IMR-90 (cell line): ENCODE measurements at regions not wholly inside any gene's neighbourhood (a gene's known extent, or its start where the extent isn't known, plus 50 kb on each side); places are given as distances from the start of the nearest gene placed in this dataset.

ENCODE experiments used
- ATAC-seq: fragments of 200-7000 bp; cut with Tn5 transposase; 2 replicates; pipeline ENCODE4 v1.9.1; 2020; ENCODE audit warnings: low read depth, mild to moderate bottlenecking, moderate library complexity
- BruUV-seq: library from RNA; stranded (reverse); fragments of 400-500 nt; replicated peaks from 2 replicates; lab custom pipeline; 2021; lab: Mats Ljungman, UMichigan
- CTCF ChIA-PET: fragments of 300-600 bp; formaldehyde crosslinking; extraction: SDS; loops from one replicate; lab custom pipeline; 2021; ENCODE audit warnings: antibody characterized with exemption; lab: Yijun Ruan, JAX
- POLR2A ChIA-PET: fragments of 300-600 bp; sonication (Branson Sonifier 250); formaldehyde crosslinking; loops from one replicate; lab custom pipeline; 2022; ENCODE audit warnings: antibody characterized with exemption; ENCODE audit not compliant: unreplicated experiment; lab: Charles Lee
- DNase-seq: peaks from one replicate; pipeline ENCODE4 v3.0.0; 2013
- H2AFZ ChIP-seq: replicated peaks from 2 replicates; pipeline ENCODE3; 2013; ENCODE audit warnings: low read length, mild to moderate bottlenecking; ENCODE audit not compliant: poor library complexity
- H2AK5ac ChIP-seq: 2 replicates; pipeline ENCODE4 v1.6.1; 2013; ENCODE audit warnings: low read depth, low read length, inconsistent platforms
- H2AK9ac ChIP-seq: replicated peaks from 2 replicates; pipeline ENCODE3; 2013; ENCODE audit warnings: mild to moderate bottlenecking, low read depth, low read length, moderate library complexity; ENCODE audit not compliant: poor library complexity
- H2BK120ac ChIP-seq: 2 replicates; pipeline ENCODE4 v1.6.1; 2013; ENCODE audit warnings: low read depth, low read length, inconsistent platforms
- H2BK15ac ChIP-seq: 3 replicates; pipeline ENCODE4 v1.6.1; 2013; ENCODE audit warnings: low read depth, low read length, inconsistent platforms
- H2BK20ac ChIP-seq: 2 replicates; pipeline ENCODE4 v1.6.1; 2013; ENCODE audit warnings: low read depth, mild to moderate bottlenecking, inconsistent platforms, low read length, moderate library complexity
- H2BK5ac ChIP-seq: 2 replicates; pipeline ENCODE4 v1.6.1; 2013; ENCODE audit warnings: mild to moderate bottlenecking, low read depth, low read length, inconsistent platforms; ENCODE audit not compliant: poor library complexity, severe bottlenecking
- H3K14ac ChIP-seq: replicated peaks from 2 replicates; pipeline ENCODE4 v1.6.1; 2013; ENCODE audit warnings: low read depth, low read length, inconsistent platforms
- H3K18ac ChIP-seq: 2 replicates; pipeline ENCODE4 v1.6.1; 2013; ENCODE audit warnings: low read depth, low read length, control low read depth
- H3K23ac ChIP-seq: 2 replicates; pipeline ENCODE4 v1.6.1; 2013; ENCODE audit warnings: low read depth, low read length, inconsistent platforms
- H3K27ac ChIP-seq: 2 replicates; pipeline ENCODE4 v1.5.1; 2013; ENCODE audit warnings: mild to moderate bottlenecking, control low read depth, low read length; ENCODE audit not compliant: insufficient read depth
- H3K27me3 ChIP-seq: 2 replicates; pipeline ENCODE4 v1.6.1; 2013; ENCODE audit warnings: low read length; ENCODE audit not compliant: control insufficient read depth, insufficient read depth
- H3K36me3 ChIP-seq: 2 replicates; pipeline ENCODE4 v1.6.1; 2013; ENCODE audit warnings: low read length, mixed read lengths; ENCODE audit not compliant: control insufficient read depth, insufficient read depth
- H3K4ac ChIP-seq: 2 replicates; pipeline ENCODE4 v1.6.1; 2013; ENCODE audit warnings: low read depth, low read length, inconsistent platforms
- H3K4me1 ChIP-seq: 2 replicates; pipeline ENCODE4 v1.6.1; 2013; ENCODE audit warnings: low read length, mixed read lengths; ENCODE audit not compliant: control insufficient read depth, insufficient read depth
- H3K4me2 ChIP-seq: 2 replicates; pipeline ENCODE4 v1.6.1; 2013; ENCODE audit warnings: low read depth, mild to moderate bottlenecking, control low read depth, low read length, moderate library complexity
- H3K4me3 ChIP-seq: 2 replicates; pipeline ENCODE4 v1.5.1; 2013; ENCODE audit warnings: low read depth, mild to moderate bottlenecking, control low read depth, low read length, moderate library complexity; ENCODE audit not compliant: insufficient read depth
- H3K56ac ChIP-seq: 2 replicates; pipeline ENCODE4 v1.6.1; 2013; ENCODE audit warnings: low read length, inconsistent platforms; ENCODE audit not compliant: insufficient read depth; ENCODE audit errors: extremely low read depth
- H3K79me1 ChIP-seq, 2 experiments: 2 replicates each; pipeline ENCODE4 v1.6.1; 2013; ENCODE audit warnings: low read length in 2 of 2, inconsistent platforms in 1 of 2, low read depth in 1 of 2
- H3K9ac ChIP-seq: 2 replicates; pipeline ENCODE4 v1.6.1; 2013; ENCODE audit warnings: low read depth, low read length, control low read depth
- H3K9me1 ChIP-seq: 2 replicates; pipeline ENCODE4 v1.6.1; 2013; ENCODE audit warnings: low read length, inconsistent platforms; ENCODE audit not compliant: insufficient read depth
- H3K9me3 ChIP-seq: 2 replicates; pipeline ENCODE4 v1.6.1; 2013; ENCODE audit warnings: low read length; ENCODE audit not compliant: control insufficient read depth, insufficient read depth
- H4K20me1 ChIP-seq: 2 replicates; pipeline ENCODE4 v1.6.1; 2013; ENCODE audit warnings: low read length, inconsistent platforms; ENCODE audit not compliant: insufficient read depth
- H4K5ac ChIP-seq: 2 replicates; pipeline ENCODE4 v1.6.1; 2013; ENCODE audit warnings: mild to moderate bottlenecking, low read depth, low read length, control low read depth
- H4K8ac ChIP-seq, 2 experiments: 2 replicates each; pipeline ENCODE4 v1.6.1; 2013; ENCODE audit warnings: low read depth in 2 of 2, low read length in 2 of 2, control low read depth in 1 of 2, inconsistent platforms in 1 of 2
- H4K91ac ChIP-seq: 2 replicates; pipeline ENCODE4 v1.6.1; 2013; ENCODE audit warnings: low read depth, low read length, inconsistent platforms; ENCODE audit not compliant: insufficient read depth
- ELK1 ChIP-seq: fragments of 150-350 bp; IDR thresholded peaks from 2 replicates; pipeline ENCODE4 v1.6.1; 2016; ENCODE audit warnings: low read depth, mild to moderate bottlenecking, low read length, moderate library complexity, borderline replicate concordance
- MAFK ChIP-seq: IDR thresholded peaks from 2 replicates; pipeline ENCODE4 v1.6.1; 2012; ENCODE audit warnings: low read depth, low read length, improper control_type of control experiment
- MXI1 ChIP-seq: IDR thresholded peaks from 2 replicates; pipeline ENCODE4 v1.6.1; 2012; ENCODE audit warnings: low read depth, mild to moderate bottlenecking, low read length, moderate library complexity, borderline replicate concordance
- RAD21 ChIP-seq: IDR thresholded peaks from 2 replicates; pipeline ENCODE4 v1.6.1; 2012; ENCODE audit warnings: low read length, improper control_type of control experiment
- WGBS, 2 experiments: methylation state at CpG; one replicate each; pipeline versions ENCODE4 v1.1.5 to v1.1.7; 2013; ENCODE audit warnings: missing lambda C conversion rate in 2 of 2; ENCODE audit not compliant: insufficient read length in 1 of 2; ENCODE audit errors: extremely low coverage in 2 of 2; 5-methylcytosine and 5-hydroxymethylcytosine counted together
- dilution Hi-C: fragments of 300-500 bp; cut with HindIII; formaldehyde crosslinking; loops from one replicate; pipeline ENCODE4 v1.14.3; 2018; ENCODE audit warnings: low sequenced_read_pairs; ENCODE audit not compliant: unreplicated experiment
- in situ Hi-C: fragments of 300-500 bp; cut with MboI; formaldehyde crosslinking; loops from 3 replicates; pipeline ENCODE4 v1.14.3; 2019; ENCODE audit warnings: low sequenced_read_pairs, inconsistent platforms, mixed read lengths
- intact Hi-C: fragments of 100-400 bp; cut with micrococcal nuclease; formaldehyde crosslinking; loops from 2 replicates; pipeline ENCODE4 v1.10.0; 2022

GRCh38 chr4:26192899-26193869, 127.6 kb upstream of the RBPJ start:
- H3K9me1 ChIP-seq: peaks cover 3% of the 10 kb centered on the region
- no peaks in the 10 kb centered on the region for H3K36me3 ChIP-seq
- no peak overlapping the region for H3K9ac ChIP-seq
- no peak overlapping the region for H3K27ac ChIP-seq
- peaks cover 6% of the 10 kb centered on the region for H3K4me1 ChIP-seq
- CTCF ChIA-PET: interaction anchor here (1.0 kb wide), 1 partner anchor 9 kb away, joined by 4 read pairs; no protein-coding TSS in a partner anchor
- intact Hi-C loops: no loop called here
- WGBS, 2 experiments: 56% methylated on average over 5 of the region's 9 CpGs; no CpG with 5 or more reads in 1 of the 2 experiments
- H3K23ac ChIP-seq: no peak overlapping the region
- DNase-seq: no peak
- H3K4ac ChIP-seq: peak overlapping the region; percentile 31; the same call in 1 of the 2 replicates
- in situ Hi-C loops: loop anchor here (25.0 kb wide), 1 partner anchor 819 kb away; no protein-coding TSS in a partner anchor
- no peak overlapping the region for H3K56ac ChIP-seq
- no peak overlapping the region for H2BK5ac ChIP-seq
- H3K9me3 ChIP-seq: no peaks in the 10 kb centered on the region
- H3K14ac ChIP-seq: no peak overlapping the region
- BruUV-seq: no TSS peak
- H2BK120ac ChIP-seq: peak overlapping the region; percentile 16; the same call in 1 of the 2 replicates
- H2BK15ac ChIP-seq: peak overlapping the region; percentile 9; the same call in 1 of the 3 replicates
- no peaks in the 10 kb centered on the region for H4K20me1 ChIP-seq
- H3K4me3 ChIP-seq: no peak overlapping the region
- no peak for TF ChIP-seq RAD21
- peak; percentile 87 for TF ChIP-seq MAFK
- TF ChIP-seq MXI1: no peak
- no peak for TF ChIP-seq ELK1
- H4K91ac ChIP-seq: no peak overlapping the region
- dilution Hi-C loops: no loop called here
- no peak overlapping the region for H2BK20ac ChIP-seq
- no peak overlapping the region for H3K4me2 ChIP-seq
- H3K79me1 ChIP-seq: no peaks in the 10 kb centered on the region
- H4K8ac ChIP-seq: peak overlapping the region in 1 of 2 experiments; percentile 13; a peak in 2 of 4 replicates
- H2AK9ac ChIP-seq: no peak overlapping the region
- no peak for ATAC-seq
- POLR2A ChIA-PET: no interaction called here
- H2AFZ ChIP-seq: peak overlapping the region; percentile 2
- peak overlapping the region; percentile 5; the same call in 1 of the 2 replicates for H2AK5ac ChIP-seq
- no peak overlapping the region for H3K18ac ChIP-seq
- H4K5ac ChIP-seq: peak overlapping the region; percentile 35; the same call in 1 of the 2 replicates
- no peaks in the 10 kb centered on the region for H3K27me3 ChIP-seq
